ENCODE measurements at regions not wholly inside any gene's neighbourhood (a gene's known extent, or its start where the extent isn't known, plus 50 kb on each side); places are given as distances from the start of the nearest gene placed in this dataset.

DNA sequence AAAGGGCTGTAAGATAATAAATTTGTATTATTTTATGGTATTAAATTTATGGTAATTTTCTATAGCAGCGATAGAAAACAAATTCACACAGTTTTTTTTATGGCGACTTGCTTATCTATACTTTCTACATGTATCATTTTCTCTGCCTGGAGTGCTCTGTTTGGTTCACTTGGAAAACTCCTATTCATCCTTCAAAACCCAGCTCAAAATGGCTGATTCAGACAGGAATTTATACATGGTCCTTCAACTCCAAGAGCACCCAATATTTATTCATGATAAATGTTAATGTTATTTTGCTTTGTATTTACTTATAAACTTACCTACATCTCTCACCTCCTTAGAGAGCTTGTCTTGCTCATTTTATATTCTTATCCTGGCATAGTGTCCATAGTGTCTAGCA, 55.6 kb upstream of the SSX2IP start:
- WGBS, 4 donors = 87 to 95% (median 91%) methylated on average over 2 of the region's 2 CpGs
- Histone ChIP-seq H3K4me3 (no peak overlapping the region), H3K27me3 (no peaks in the 10 kb centered on the region), H3K9me3 (replicated peaks in 1 of 3) (no peaks in the 10 kb centered on the region), H3K4me1 (replicated peaks in 1 of 2) (no peaks in the 10 kb centered on the region), H3K36me3 (replicated peaks in 1 of 2) (no peaks in the 10 kb centered on the region), H3K27ac (no peak overlapping the region)
- no peak for DNase-seq
- intact Hi-C loops (cut with DNase I) = loop anchor here in 1 of 2 donors (10.0 kb wide), 1 partner anchor 291 kb away; no protein-coding TSS in a partner anchor
- TF ChIP-seq, protein P1, sequence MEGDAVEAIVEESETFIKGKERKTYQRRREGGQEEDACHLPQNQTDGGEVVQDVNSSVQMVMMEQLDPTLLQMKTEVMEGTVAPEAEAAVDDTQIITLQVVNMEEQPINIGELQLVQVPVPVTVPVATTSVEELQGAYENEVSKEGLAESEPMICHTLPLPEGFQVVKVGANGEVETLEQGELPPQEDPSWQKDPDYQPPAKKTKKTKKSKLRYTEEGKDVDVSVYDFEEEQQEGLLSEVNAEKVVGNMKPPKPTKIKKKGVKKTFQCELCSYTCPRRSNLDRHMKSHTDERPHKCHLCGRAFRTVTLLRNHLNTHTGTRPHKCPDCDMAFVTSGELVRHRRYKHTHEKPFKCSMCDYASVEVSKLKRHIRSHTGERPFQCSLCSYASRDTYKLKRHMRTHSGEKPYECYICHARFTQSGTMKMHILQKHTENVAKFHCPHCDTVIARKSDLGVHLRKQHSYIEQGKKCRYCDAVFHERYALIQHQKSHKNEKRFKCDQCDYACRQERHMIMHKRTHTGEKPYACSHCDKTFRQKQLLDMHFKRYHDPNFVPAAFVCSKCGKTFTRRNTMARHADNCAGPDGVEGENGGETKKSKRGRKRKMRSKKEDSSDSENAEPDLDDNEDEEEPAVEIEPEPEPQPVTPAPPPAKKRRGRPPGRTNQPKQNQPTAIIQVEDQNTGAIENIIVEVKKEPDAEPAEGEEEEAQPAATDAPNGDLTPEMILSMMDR (IDR thresholded peaks at IDR 0.05) = no peak
- no peak for TF ChIP-seq POLR2A (IDR thresholded peaks at IDR 0.05)

DNA sequence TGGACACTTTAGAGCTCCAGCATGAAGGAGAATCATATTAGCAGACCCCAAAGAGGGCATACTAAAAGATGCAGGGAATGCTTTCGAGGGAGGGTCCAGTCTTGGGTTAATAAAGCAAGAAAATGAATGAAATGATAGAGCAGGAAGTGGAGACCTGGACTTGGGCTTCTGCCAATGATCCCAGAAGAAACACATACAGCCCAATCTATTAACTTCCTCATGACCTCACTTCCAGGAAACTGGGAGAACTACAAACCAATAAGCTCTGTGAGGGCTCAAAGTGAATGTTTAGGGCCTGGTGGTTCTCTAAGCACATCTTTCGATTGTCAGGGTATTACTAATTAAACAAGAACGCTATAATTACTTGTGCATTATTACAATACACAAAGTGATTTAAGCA, 53.6 kb upstream of the SSX2IP start:
- no peak overlapping the region for H3K27ac ChIP-seq
- H3K4me3 ChIP-seq = no peak overlapping the region
- intact Hi-C loops (cut with DNase I) = loop anchor here in 1 of 2 donors (10.0 kb wide), 1 partner anchor 289 kb away; no protein-coding TSS in a partner anchor
- H3K27me3 ChIP-seq = no peaks in the 10 kb centered on the region
- H3K9me3 ChIP-seq (replicated peaks in 1 of 3) = no peaks in the 10 kb centered on the region
- WGBS, 4 donors = 85 to 90% (median 89%) methylated on average over 3 of the region's 3 CpGs
- TF ChIP-seq, protein P1 (IDR thresholded peaks at IDR 0.05) = no peak
- TF ChIP-seq POLR2A (IDR thresholded peaks at IDR 0.05) = no peak
- no peaks in the 10 kb centered on the region for H3K36me3 ChIP-seq (replicated peaks in 1 of 2)
- DNase-seq = no peak
- no peaks in the 10 kb centered on the region for H3K4me1 ChIP-seq (replicated peaks in 1 of 2)

DNA sequence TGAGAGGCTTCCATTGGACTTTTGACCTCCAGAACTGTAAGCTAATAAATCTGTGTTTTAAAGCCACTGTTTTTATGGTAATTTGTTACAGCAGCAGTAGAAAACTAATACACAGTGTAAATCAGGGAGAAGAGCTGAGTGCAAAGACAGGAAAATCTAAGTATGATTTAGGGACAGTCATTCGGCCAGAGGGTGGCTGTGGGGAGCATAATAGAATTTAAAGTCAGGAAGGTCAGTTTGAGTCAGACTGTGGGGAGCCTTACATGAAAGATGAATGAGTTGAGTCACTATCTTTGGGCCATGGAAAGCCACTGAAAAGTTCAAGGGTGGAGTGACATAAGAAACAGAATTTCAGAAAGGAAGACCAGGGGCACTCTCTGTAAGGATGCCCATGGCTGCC, 52.4 kb upstream of the SSX2IP start:
- H3K36me3 ChIP-seq (replicated peaks in 1 of 2) = no peaks in the 10 kb centered on the region
- H3K9me3 ChIP-seq (replicated peaks in 1 of 3) = no peaks in the 10 kb centered on the region
- no peak overlapping the region for H3K27ac ChIP-seq
- intact Hi-C loops (cut with DNase I) = loop anchor here in 1 of 2 donors (10.0 kb wide), 1 partner anchor 288 kb away; no protein-coding TSS in a partner anchor
- no peaks in the 10 kb centered on the region for H3K27me3 ChIP-seq
- 13 to 30% (median 23%) methylated on average over 1 of the region's 1 CpG for WGBS, 4 donors
- H3K4me3 ChIP-seq = no peak overlapping the region
- no peaks in the 10 kb centered on the region for H3K4me1 ChIP-seq (replicated peaks in 1 of 2)
- no peak for DNase-seq
- no peak for TF ChIP-seq POLR2A (IDR thresholded peaks at IDR 0.05)
- TF ChIP-seq, protein P1 (IDR thresholded peaks at IDR 0.05) = no peak

DNA sequence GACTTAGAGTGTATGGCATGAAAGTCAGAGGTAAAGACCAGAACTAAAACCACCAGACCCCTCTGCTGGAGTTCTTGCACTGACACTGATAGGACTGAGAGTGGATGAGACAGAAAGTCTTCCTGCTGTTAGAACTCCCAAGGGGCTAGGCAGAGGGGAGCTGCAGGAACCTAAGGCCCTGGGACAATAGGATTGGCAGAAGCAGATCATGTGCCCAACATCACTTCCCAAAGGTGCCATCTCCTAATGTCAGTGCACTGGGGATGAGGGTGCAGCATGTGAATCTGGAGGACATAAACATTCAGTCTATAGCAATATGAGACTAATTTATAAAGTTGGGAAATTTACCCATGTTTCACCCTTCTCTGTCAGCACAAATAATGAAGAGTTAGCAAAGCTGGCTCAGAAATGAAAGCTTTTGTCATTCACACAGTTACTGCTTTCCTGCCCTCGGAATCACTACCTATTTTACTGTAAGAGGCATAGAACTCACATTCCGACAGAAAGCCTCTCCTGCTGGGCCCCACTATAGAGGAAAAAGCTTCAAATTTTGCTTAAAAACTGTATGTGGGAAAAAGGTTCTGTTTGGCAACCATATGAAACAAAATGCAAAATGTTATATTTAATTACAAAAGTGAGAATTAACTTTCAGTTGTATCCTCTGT, 49.9 kb upstream of the SSX2IP start:
- intact Hi-C loops (cut with DNase I) = loop anchor here in 1 of 2 donors (10.0 kb wide), 1 partner anchor 285 kb away; no protein-coding TSS in a partner anchor
- 81 to 89% (median 86%) methylated on average over 2 of the region's 2 CpGs for WGBS, 4 donors
- no peaks in the 10 kb centered on the region for H3K36me3 ChIP-seq (replicated peaks in 1 of 2)
- H3K4me1 ChIP-seq (replicated peaks in 1 of 2) = no peaks in the 10 kb centered on the region
- no peaks in the 10 kb centered on the region for H3K27me3 ChIP-seq
- H3K9me3 ChIP-seq (replicated peaks in 1 of 3) = no peaks in the 10 kb centered on the region
- no peak overlapping the region for H3K27ac ChIP-seq
- H3K4me3 ChIP-seq = no peak overlapping the region
- no peak for DNase-seq
- TF ChIP-seq POLR2A (IDR thresholded peaks at IDR 0.05) = no peak
- TF ChIP-seq, protein P1 (IDR thresholded peaks at IDR 0.05) = no peak
